8988T (cell line): ENCODE measurements at regions not wholly inside any gene's neighbourhood (a gene's known extent, or its start where the extent isn't known, plus 50 kb on each side); places are given as distances from the start of the nearest gene placed in this dataset.
"Not testable (repeated sequence)": the region's sequence is repeated elsewhere in the genome, so short reads cannot be mapped to it uniquely, and the experiment has no call there.

Experiments
- DNase-seq: peaks from one replicate; pipeline ENCODE4 v3.0.0; 2011

DNA sequence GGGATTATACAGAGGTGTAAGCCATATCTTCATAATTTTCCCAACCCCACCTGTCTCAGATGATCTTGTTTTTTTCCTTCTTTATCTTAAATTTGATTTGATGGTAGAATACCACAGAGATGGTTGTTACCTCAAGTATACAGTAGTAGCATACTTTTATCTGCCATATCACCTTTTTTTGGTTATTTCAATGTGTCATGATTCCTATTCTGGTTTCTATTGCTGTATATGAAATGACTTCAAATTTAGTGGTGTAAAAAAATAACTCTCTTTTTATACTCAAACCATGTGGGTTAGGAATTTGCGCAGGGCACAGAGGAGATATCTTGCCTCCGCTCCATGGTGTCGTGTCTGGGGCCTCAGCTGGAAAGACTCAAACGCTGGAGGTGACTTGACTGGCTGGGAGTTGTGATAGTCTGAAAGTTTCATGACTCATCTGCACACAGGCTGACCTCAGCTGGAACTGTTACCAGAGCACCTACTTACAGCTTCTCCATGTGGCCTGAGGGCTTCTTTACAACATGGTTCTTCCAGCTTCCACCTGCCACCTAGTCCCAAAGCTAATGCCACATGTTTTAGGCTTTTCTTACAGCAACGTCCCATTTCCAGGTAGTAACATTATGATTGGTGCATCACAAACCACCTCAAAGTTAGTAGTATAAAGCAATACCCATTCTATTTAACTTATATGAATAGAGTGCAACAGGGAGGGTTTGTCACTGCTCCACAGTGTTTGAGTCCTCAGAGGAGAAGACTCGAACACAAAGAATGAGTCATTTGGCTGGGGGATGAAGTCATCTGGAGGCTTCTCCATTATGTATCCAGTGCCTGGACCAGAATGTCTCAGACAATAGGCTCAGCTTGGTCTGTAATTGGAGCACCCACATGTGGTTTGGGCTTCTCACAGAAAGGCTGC is 82.3 kb upstream of the XPO1 start:
- no peak for DNase-seq

DNA sequence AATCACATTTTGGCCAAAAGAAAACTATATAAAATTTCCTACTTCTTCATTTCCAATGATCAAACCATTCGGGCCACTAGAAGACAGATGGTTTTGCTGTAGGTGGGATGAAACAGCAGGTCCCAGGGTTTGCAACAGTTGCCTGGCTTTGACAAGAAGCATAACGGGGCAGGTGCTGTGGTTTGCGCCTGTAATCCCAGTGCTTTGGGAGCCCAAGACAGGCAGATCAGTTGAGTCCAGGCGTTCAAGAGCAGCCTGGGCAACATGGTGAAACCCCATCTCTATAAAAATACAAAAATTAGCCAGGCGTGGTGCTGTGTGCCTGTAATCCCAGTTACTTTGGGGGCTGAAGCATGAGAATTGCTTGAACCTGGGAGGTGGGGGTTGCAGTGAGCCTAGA is 81.4 kb upstream of the XPO1 start:
- DNase-seq, result no peak

DNA sequence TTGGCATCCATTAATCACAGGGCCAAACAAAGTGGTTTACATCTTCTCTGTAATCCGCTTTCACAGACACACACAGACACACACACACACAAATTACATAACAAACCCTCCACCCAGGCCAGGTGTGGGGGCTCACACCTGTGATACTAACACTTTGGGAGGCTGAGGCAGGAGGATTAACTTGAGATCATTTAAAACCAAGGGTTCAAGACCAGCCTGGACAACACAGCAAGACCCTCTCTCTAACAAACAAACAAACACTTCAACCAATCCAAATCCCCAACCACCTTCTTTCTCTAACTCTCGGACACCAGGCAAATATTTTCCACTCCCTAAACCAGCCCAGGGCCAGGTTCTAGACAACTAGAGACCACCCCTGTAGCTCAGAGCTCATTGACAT is 79.5 kb upstream of the XPO1 start:
- no peak for DNase-seq

DNA sequence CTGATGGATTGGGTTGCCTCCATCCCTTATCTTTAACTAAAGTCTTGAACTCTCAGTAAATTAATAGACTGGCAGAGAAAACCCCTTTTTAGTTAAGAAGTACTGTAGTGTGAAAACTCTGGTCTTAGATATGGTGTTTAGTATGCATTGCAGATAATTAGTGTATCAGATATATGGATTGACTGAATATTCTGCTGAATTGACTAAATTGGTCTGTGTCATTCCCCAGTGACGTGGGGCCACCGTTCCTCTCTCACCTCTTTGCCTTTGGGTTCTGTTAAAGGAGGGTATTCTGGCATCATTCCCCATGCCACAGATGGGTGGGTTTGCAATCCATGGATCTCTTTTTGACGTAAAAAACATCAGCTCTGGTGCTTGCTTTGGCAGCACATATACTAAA is 67.1 kb upstream of the XPO1 start:
- no peak for DNase-seq

DNA sequence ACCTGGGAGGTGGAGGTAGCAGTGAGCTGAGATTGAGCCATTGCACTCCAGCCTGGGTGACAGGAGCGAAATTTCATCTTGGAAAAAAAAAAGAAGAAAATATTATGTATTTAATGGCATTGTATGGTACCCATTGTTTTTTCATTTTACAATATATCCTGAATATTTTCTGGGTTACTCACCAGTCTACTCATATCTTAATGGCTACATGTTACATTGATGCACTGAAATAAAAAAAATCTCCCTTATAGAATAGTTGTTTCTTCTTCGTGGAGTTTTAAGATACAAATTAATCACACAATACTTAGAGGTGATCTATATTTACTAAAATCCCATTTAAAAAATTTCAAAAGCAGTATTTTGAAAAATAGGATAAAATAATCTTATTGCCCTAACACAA is 66.3 kb upstream of the XPO1 start:
- DNase-seq, result no peak

DNA sequence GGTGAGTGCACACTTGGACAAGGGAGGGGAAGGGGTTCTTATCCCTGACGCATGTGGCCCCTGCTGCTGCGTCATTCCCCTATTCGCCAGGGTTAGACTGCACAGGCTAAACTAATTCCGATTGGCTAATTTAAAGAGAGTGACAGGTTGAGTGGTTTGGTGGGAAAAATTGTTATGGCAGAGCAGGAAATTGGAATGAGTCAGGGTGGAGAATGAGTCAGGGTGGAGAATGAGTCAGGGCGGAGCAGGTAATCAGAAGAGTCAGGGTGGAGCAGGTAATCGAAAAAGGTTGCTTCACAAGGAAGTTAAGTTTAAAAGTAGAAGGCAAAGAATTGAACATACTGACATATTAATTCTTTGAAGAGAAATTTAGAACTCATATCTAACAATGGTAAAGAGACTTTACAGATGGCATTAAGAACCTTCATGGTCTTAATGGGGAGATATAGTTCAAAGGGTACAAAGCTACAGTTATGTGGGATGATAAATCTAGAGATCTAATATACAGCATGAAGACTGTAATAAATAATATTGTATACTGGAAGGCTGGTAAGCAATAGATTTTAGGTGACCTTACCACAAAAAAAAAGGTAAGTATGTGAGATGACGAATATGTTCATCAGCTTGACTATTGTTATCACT is 60.5 kb upstream of the XPO1 start:
- not testable (repeated sequence) for DNase-seq

DNA sequence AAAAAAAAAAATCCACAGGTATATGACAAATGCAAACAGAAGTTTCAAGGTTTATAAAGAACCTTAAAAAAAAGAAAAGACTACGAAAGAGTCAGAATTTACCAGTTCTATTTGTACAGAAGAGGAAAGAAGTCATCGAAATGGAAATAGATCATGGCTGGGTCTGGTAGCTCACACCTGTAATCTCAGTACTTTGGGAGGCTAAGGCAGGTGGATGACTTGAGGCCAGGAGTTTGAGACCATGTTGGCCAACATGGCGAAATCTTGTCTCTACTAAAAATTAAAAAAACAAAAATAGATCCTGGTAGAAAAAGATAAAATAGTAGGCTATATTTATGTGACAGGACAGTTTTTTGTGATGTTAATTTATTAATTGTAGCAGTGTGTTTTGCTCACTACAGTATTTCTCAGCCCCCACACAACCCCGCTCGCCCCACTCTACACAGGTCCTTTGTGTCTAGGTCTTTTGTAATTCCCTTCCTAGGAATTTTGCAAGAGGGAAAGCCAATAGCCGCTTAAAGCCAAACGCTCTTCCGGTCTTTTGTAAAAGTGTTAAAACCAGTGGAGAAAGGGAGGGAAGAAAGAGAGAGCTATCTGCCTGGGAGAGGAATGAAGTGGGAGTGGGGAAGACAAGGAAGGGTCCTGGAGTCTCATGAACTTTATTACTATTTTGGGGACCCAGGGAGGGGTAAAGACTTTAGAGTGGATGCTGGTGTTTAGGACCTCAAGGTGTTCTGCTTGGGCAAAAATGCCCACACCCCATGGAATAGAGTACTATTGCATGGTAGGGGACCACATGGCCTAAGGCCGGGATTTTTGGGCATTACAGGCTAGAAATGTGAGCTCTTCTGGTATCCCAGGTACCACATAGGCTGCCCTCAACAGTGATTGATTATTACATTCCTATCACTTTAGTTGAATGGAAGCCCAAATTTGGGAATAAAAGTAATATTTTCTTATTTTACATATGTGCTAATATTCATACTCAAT is 59.4 kb upstream of the XPO1 start:
- DNase-seq, result no peak

DNA sequence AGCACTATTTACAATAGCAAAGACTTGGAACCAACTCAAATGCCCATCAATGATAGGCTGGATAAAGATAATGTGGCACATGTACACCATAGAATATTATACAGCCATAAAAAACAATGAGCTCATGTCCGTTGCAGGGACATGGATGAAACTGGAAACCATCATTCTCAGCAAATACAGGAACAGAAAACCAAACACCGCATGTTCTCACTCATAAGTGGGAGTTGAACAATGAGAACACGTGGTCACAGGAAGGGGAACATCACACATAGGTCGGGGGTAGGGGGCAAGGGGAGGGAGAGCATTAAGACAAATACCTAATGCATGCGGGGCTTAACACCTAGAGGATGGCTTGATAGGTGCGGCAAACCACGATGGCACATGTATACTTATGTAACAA is 56.0 kb upstream of the XPO1 start:
- not testable (repeated sequence) for DNase-seq

DNA sequence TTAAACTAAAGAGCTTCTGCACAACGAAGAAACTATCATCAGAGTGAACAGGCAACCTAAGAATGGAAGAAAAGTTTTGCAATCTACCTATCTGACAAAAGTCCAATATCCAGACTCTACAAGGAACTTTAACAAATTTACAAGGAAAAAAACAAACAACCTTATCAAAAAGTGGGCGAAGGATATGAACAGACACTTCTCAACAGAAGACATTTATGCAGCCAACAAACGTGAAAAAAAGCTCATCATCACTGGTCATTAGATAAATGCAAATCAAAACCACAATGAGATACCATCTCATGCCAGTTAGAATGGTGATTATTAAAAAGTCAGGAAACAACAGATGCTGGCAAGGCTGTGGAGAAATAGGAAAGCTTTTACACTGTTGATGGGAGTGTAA is 55.5 kb upstream of the XPO1 start:
- DNase-seq, result not testable (repeated sequence)

DNA sequence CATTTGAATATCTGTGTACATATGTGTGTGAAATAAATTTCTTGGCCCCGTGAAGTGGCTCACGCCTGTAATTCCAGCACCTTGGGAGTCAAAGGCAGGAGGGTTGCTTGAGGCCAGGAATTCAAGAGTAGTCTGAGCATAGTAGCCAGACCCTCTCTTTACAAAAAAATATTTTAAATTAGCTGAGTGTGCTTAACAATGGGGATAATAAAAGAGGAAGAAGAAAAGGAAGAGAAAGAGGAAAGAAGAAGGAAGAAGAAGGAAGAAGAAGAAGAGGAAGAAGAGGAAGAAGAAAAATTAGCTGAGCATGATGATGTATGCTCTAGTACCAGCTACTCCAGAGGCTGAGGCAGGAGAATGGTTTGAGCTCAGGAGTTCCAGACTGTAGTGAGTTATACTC is 52.1 kb upstream of the XPO1 start:
- no peak for DNase-seq

DNA sequence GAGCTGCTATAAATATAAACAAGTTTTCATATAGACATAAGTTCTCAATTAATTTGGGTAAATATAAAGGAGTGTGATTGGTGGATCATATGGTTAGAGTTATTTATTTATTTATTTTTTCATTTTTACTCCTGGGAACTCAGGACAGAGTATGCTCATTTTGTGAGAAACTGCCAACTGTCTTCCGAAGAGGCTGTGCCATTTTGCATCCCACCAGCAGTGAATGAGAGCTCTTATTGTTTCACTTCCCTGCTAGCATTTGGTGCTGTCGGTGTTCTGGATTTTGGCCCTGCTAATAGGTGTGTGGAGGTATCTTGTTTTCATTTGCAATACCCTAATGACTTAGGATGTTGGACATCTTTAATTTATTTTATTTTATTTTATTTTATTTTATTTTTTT is 50.4 kb upstream of the XPO1 start:
- no peak for DNase-seq
